KMS-11 (cell line): ENCODE measurements at regions not wholly inside any gene's neighbourhood (a gene's known extent, or its start where the extent isn't known, plus 50 kb on each side); places are given as distances from the start of the nearest gene placed in this dataset.

Experiments used
- H2AFZ ChIP-seq: fragments of 200-600 bp; sonication (generic); 2 replicates; pipeline ENCODE4 v1.6.1; 2016; ENCODE audit warnings: antibody characterized with exemption, mixed run types, low read depth
- H3K27ac ChIP-seq: fragments of 200-600 bp; sonication (generic); 2 replicates; pipeline ENCODE4 v1.6.1; 2016; ENCODE audit warnings: mild to moderate bottlenecking, mixed run types
- H3K27me3 ChIP-seq: fragments of 200-600 bp; sonication (generic); 2 replicates; pipeline ENCODE4 v1.6.1; 2017; ENCODE audit warnings: mild to moderate bottlenecking, low read depth, mixed run types, moderate library complexity; ENCODE audit not compliant: insufficient read depth
- H3K36me3 ChIP-seq: fragments of 200-600 bp; sonication (generic); 2 replicates; pipeline ENCODE4 v1.6.1; 2017; ENCODE audit warnings: mild to moderate bottlenecking, mixed run types; ENCODE audit not compliant: insufficient read depth
- H3K4me1 ChIP-seq: fragments of 200-600 bp; sonication (generic); 2 replicates; pipeline ENCODE4 v1.6.1; 2016; ENCODE audit warnings: mild to moderate bottlenecking, low read depth, mixed run types; ENCODE audit not compliant: poor library complexity, severe bottlenecking
- H3K4me2 ChIP-seq: fragments of 200-600 bp; sonication (generic); 2 replicates; pipeline ENCODE4 v1.7.0; 2016; ENCODE audit warnings: mild to moderate bottlenecking, mixed run types
- H3K4me3 ChIP-seq: fragments of 200-600 bp; sonication (generic); IDR thresholded peaks from 2 replicates; pipeline ENCODE4 v1.6.1; 2017; ENCODE audit warnings: low read depth, low read length, mixed read lengths; ENCODE audit not compliant: insufficient read depth
- H3K79me2 ChIP-seq: fragments of 200-600 bp; sonication (generic); 2 replicates; pipeline ENCODE4 v1.6.1; 2016; ENCODE audit warnings: low read depth, mixed run types; ENCODE audit not compliant: insufficient read depth
- H3K9ac ChIP-seq: fragments of 200-600 bp; sonication (generic); 2 replicates; pipeline ENCODE4 v1.6.1; 2016; ENCODE audit warnings: mild to moderate bottlenecking, mixed run types
- H4K20me1 ChIP-seq: fragments of 200-600 bp; sonication (generic); 2 replicates; pipeline ENCODE4 v1.6.1; 2016; ENCODE audit warnings: mild to moderate bottlenecking, mixed run types; ENCODE audit not compliant: insufficient read depth
- TF ChIP-seq, protein P1 (sequence below): fragments of 200-600 bp; sonication (generic); conservative IDR thresholded peaks from 2 replicates; pipeline ENCODE4 v1.6.1; 2017; ENCODE audit warnings: low read depth, mild to moderate bottlenecking, antibody characterized with exemption, low read length, moderate library complexity, mixed read lengths

DNA sequence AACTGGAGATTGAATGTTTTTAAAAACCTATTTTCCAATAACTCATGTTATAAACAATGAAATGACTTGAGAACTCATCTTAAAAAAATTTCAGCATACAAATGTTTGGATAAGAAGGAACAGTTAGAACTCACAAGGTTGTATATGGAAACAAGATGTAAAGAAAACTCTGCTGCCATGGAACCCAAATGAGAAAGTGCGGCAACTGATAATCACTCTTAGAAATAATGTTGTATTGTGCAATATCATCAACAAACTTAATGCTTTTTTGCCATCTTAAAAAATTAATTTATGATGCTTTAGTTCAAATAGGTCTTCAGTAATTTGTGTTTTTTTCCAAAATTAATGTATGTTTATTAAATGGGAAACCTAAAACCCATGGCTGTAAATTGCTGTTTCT is 461.1 kb upstream of the NCAM2 start:
- H3K9ac ChIP-seq, result no peak overlapping the region
- H3K27ac ChIP-seq, result no peak overlapping the region
- H3K36me3 ChIP-seq, result no peaks in the 10 kb centered on the region
- H4K20me1 ChIP-seq, result no peaks in the 10 kb centered on the region
- no peaks in the 10 kb centered on the region for H3K4me1 ChIP-seq
- H3K27me3 ChIP-seq, result no peaks in the 10 kb centered on the region
- no peak overlapping the region for H3K4me2 ChIP-seq
- H3K79me2 ChIP-seq, result no peaks in the 10 kb centered on the region
- H2AFZ ChIP-seq, result no peak overlapping the region
- no peak overlapping the region for H3K4me3 ChIP-seq
- TF ChIP-seq, protein P1, sequence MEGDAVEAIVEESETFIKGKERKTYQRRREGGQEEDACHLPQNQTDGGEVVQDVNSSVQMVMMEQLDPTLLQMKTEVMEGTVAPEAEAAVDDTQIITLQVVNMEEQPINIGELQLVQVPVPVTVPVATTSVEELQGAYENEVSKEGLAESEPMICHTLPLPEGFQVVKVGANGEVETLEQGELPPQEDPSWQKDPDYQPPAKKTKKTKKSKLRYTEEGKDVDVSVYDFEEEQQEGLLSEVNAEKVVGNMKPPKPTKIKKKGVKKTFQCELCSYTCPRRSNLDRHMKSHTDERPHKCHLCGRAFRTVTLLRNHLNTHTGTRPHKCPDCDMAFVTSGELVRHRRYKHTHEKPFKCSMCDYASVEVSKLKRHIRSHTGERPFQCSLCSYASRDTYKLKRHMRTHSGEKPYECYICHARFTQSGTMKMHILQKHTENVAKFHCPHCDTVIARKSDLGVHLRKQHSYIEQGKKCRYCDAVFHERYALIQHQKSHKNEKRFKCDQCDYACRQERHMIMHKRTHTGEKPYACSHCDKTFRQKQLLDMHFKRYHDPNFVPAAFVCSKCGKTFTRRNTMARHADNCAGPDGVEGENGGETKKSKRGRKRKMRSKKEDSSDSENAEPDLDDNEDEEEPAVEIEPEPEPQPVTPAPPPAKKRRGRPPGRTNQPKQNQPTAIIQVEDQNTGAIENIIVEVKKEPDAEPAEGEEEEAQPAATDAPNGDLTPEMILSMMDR, result no peak

DNA sequence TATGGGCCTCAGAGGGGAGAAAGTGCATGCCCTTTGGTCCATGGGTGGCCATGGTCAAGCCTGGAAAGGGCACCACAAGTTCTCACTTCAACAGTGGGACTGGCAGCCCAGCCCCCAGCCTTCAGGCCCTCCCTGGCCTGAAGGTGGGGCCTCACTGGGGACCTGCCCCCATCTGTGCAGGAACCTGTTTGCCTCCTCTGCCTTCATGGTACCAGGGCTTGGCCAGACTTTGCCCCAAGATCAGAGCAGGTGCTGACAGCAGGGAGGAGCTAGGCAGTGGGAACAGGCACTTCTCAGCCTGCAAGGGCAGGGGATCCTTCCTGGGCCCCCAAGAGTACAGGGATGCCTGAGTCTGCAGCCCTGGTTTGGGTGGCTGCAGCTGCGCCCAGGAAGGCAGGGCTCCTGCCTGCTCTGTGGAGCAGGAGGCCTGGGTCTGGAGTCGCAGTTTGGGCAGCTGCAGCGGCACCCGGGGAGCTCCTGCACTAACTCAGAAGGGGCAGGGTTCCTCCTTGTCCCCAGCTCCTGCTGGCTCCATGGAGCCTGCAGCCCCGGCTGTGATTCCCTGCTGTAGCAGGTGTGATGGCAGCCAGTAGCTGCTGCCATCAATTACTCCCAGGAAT is 460.1 kb upstream of the NCAM2 start:
- Histone ChIP-seq H2AFZ (no peak overlapping the region), H3K4me1 (no peaks in the 10 kb centered on the region), H3K4me3 (no peak overlapping the region), H3K27ac (no peak overlapping the region), H3K27me3 (no peaks in the 10 kb centered on the region), H3K36me3 (no peaks in the 10 kb centered on the region), H3K9ac (no peak overlapping the region), H3K4me2 (no peak overlapping the region), H3K79me2 (no peaks in the 10 kb centered on the region), H4K20me1 (no peaks in the 10 kb centered on the region)
- TF ChIP-seq, protein P1, result no peak

DNA sequence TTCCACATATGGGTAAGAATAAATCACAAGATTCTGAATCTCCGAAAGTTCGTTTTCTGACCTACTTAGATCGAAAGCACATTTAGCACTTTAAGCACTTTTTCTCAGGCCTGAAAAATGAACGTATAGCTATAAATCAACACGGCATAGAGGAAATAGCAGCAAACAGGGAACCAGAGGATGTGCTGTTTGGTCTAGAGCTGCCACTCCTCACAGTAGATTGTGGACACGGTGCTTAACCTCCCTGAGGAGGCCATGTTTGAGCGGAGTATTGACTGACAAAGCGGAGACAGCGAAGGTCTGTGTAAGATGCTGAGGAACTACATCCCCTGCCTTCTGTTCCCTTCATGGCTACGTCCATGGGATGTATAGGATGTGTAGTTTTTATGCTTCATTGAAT is 452.8 kb upstream of the NCAM2 start:
- Histone ChIP-seq H2AFZ (no peak overlapping the region), H3K4me1 (no peaks in the 10 kb centered on the region), H3K79me2 (no peaks in the 10 kb centered on the region), H3K4me2 (no peak overlapping the region), H3K36me3 (no peaks in the 10 kb centered on the region), H3K4me3 (no peak overlapping the region), H3K9ac (no peak overlapping the region), H4K20me1 (no peaks in the 10 kb centered on the region), H3K27me3 (no peaks in the 10 kb centered on the region), H3K27ac (no peak overlapping the region)
- TF ChIP-seq, protein P1, result no peak

DNA sequence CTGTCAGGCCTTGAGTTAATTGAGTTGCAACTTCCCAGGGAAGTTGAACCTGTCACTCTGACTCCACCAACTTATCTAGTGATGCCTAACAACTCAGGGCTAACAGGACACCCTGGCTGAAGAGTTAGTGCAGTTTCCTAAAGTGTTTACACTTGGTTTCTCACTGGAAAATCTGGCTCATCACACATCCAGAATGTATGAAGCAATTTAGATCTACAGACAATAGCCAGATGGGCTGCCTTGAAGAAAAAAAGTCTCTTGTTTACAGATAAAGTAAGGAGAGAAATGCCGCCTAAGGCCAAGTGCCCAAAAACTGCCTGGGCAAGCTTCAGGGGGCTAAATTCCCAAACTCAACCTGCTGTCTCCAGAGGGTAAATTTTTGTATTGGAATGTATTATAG is 446.3 kb upstream of the NCAM2 start:
- Histone ChIP-seq H3K27ac (no peak overlapping the region), H3K36me3 (no peaks in the 10 kb centered on the region), H3K4me1 (no peaks in the 10 kb centered on the region), H4K20me1 (no peaks in the 10 kb centered on the region), H2AFZ (no peak overlapping the region), H3K4me3 (no peak overlapping the region), H3K79me2 (no peaks in the 10 kb centered on the region), H3K9ac (no peak overlapping the region), H3K27me3 (no peaks in the 10 kb centered on the region), H3K4me2 (no peak overlapping the region)
- TF ChIP-seq, protein P1, result no peak
